ENCODE measurements at regions not wholly inside any gene's neighbourhood (a gene's known extent, or its start where the extent isn't known, plus 50 kb on each side); places are given as distances from the start of the nearest gene placed in this dataset.

DNA sequence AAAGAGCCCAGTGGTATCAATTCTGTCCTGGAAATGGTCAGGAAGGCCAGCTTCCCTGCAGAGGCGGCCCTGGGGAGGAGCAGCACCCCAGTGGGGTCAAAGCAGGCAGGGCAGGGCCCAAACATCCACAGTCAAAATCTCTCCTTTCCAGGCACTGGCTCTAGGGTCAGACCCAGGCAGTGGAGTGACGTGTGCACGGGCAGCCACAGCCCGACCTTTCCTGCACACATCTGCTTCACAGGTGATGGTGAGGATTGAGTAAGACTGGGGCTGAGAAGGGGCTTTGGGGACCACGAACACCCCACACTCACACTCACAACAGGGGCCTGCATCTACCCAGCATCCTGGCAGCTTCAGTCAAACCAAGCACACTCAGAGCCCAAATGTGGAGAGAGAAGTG lies 97.8 kb upstream of the GLI2 start (continued):
- TF ChIP-seq, protein P1, sequence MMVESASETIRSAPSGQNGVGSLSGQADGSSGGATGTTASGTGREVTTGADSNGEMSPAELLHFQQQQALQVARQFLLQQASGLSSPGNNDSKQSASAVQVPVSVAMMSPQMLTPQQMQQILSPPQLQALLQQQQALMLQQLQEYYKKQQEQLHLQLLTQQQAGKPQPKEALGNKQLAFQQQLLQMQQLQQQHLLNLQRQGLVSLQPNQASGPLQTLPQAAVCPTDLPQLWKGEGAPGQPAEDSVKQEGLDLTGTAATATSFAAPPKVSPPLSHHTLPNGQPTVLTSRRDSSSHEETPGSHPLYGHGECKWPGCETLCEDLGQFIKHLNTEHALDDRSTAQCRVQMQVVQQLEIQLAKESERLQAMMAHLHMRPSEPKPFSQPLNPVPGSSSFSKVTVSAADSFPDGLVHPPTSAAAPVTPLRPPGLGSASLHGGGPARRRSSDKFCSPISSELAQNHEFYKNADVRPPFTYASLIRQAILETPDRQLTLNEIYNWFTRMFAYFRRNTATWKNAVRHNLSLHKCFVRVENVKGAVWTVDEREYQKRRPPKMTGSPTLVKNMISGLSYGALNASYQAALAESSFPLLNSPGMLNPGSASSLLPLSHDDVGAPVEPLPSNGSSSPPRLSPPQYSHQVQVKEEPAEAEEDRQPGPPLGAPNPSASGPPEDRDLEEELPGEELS (CRISPR knock-in tag; IDR thresholded peaks at IDR 0.05; ENCODE audit: borderline replicate concordance), result no peak
- no peak for TF ChIP-seq CHD7 (IDR thresholded peaks at IDR 0.05; ENCODE audit: low read depth, low read length)
- TF ChIP-seq CBX5 (IDR thresholded peaks at IDR 0.05; ENCODE audit: borderline replicate concordance, low read depth), result no peak
- TF ChIP-seq ZNF23 (CRISPR knock-in tag; IDR thresholded peaks at IDR 0.05), result no peak
- no peak for TF ChIP-seq NR0B1 (IDR thresholded peaks at IDR 0.05; ENCODE audit: partially characterized antibody)
